ENCODE measurements at regions not wholly inside any gene's neighbourhood (a gene's known extent, or its start where the extent isn't known, plus 50 kb on each side); places are given as distances from the start of the nearest gene placed in this dataset.

DNA sequence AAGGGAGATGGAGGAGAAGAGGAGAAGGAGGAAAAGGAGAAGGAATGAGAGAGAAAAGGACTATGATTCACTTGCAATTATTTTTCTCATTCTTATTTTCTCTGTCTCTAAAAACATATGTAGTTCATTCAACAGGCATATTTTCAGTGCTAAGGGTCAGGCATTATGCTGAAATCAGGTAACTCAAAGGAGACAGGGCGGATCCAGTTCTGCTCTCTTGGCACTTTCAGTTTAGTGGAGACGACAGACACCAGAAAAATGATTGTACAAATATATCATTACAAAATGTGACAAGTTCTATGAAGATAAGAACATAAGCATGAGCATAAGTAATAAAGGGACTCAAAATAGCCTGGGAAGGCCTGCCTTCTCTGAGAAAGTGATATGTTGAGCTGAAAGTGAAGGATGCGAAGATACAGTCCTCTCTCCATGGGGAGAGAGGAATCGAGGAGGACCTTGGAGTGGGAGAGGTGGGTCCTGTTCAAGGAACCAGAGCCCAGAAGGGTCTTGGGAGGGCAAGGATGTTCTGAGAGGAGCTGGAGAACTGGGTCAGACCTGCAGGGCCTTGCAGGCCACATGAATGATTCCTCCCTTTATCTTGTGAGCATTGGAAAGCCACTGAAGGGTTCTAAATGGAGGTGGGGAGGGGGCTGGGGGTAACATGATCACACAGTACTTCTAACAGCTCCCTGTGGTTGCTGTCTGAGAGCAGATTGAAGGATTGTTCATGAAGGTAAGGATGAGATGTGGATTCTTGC lies 58.6 kb upstream of the TMEM17 start:
- POLR2A ChIA-PET: no interaction called here
- no peak for FAIRE-seq
- dilution Hi-C loops (cut with MboI; ENCODE audit: extremely low pct_ligation_motif_present, low sequenced_read_pairs): no loop called here

More for the DNA sequence above, 58.6 kb upstream of the TMEM17 start:
- H3K4me2 ChIP-seq (ENCODE audit: insufficient read depth, low read length): no peak overlapping the region
- intact Hi-C loops (cut with micrococcal nuclease): no loop called here
- no peaks in the 10 kb centered on the region for H3K9me3 ChIP-seq (replicated peaks; ENCODE audit: control insufficient read depth, insufficient read depth, low read length)
- H2AFZ ChIP-seq (ENCODE audit: low read depth, low read length): no peak overlapping the region
- no peaks in the 10 kb centered on the region for H4K20me1 ChIP-seq (replicated peaks; ENCODE audit: control insufficient read depth, extremely low read depth, insufficient read depth, low read length)
- no peak for DNase-seq (ENCODE audit: low read depth, low spot score)
- no peak overlapping the region for H3K9ac ChIP-seq (replicated peaks; ENCODE audit: extremely low read depth, insufficient read depth, low read length)
- H3K36me3 ChIP-seq (ENCODE audit: control insufficient read depth in 2 of 2, extremely low read depth in 1 of 2, insufficient read depth in 2 of 2, low read length in 2 of 2): no peaks in the 10 kb centered on the region
- BruUV-seq (replicated peaks): no TSS peak
- peaks cover 8% of the 10 kb centered on the region for H3K4me1 ChIP-seq (ENCODE audit: control insufficient read depth, extremely low read depth, insufficient read depth, low read length)
- H3K4me3 ChIP-seq (replicated peaks in 1 of 3; ENCODE audit: insufficient read depth in 1 of 3, low read depth in 1 of 3, low read length in 3 of 3): no peak overlapping the region
- CTCF ChIA-PET: interaction anchor here (0.9 kb wide), 1 partner anchor 13 kb away, joined by 3 read pairs; no protein-coding TSS in a partner anchor
- H3K9me1 ChIP-seq (replicated peaks; ENCODE audit: control insufficient read depth, extremely low read depth, insufficient read depth, low read length): no peaks in the 10 kb centered on the region
- H3K27ac ChIP-seq (ENCODE audit: insufficient read depth, low read depth, low read length): no peak overlapping the region
- no peaks in the 10 kb centered on the region for H3K79me2 ChIP-seq (ENCODE audit: control insufficient read depth, insufficient read depth, low read length)
- TF ChIP-seq POLR2AphosphoS5 (IDR thresholded peaks at IDR 0.05; ENCODE audit: insufficient read depth, low read depth, low read length): no peak
- no peak for TF ChIP-seq JUN (IDR thresholded peaks at IDR 0.05; ENCODE audit: borderline replicate concordance, insufficient read depth, insufficient read length, low read depth)
- TF ChIP-seq MYC (IDR thresholded peaks at IDR 0.05; ENCODE audit: low read depth, low read length): no peak
- no peak for TF ChIP-seq GATA2 (IDR thresholded peaks at IDR 0.05; ENCODE audit: insufficient read depth, insufficient read length, low read depth, low read length)
- TF ChIP-seq, protein P1, sequence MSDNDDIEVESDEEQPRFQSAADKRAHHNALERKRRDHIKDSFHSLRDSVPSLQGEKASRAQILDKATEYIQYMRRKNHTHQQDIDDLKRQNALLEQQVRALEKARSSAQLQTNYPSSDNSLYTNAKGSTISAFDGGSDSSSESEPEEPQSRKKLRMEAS (IDR thresholded peaks at IDR 0.05; ENCODE audit: insufficient read depth, insufficient read length): no peak
- TF ChIP-seq, protein P2, sequence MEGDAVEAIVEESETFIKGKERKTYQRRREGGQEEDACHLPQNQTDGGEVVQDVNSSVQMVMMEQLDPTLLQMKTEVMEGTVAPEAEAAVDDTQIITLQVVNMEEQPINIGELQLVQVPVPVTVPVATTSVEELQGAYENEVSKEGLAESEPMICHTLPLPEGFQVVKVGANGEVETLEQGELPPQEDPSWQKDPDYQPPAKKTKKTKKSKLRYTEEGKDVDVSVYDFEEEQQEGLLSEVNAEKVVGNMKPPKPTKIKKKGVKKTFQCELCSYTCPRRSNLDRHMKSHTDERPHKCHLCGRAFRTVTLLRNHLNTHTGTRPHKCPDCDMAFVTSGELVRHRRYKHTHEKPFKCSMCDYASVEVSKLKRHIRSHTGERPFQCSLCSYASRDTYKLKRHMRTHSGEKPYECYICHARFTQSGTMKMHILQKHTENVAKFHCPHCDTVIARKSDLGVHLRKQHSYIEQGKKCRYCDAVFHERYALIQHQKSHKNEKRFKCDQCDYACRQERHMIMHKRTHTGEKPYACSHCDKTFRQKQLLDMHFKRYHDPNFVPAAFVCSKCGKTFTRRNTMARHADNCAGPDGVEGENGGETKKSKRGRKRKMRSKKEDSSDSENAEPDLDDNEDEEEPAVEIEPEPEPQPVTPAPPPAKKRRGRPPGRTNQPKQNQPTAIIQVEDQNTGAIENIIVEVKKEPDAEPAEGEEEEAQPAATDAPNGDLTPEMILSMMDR (IDR thresholded peaks at IDR 0.05; ENCODE audit: extremely low read depth in 1 of 2, insufficient read depth in 1 of 2, low read depth in 1 of 2, low read length in 2 of 2): no peak
- no peak for TF ChIP-seq EZH2 (IDR thresholded peaks at IDR 0.05; ENCODE audit: borderline replicate concordance, low read depth, low read length, severe bottlenecking)
- no peak for TF ChIP-seq FOS (IDR thresholded peaks at IDR 0.05; ENCODE audit: borderline replicate concordance, insufficient read depth, low read length)
- TF ChIP-seq POLR2A (IDR thresholded peaks at IDR 0.05; ENCODE audit: low read depth, low read length): no peak
- no peaks in the 10 kb centered on the region for H3K27me3 ChIP-seq (ENCODE audit: control insufficient read depth in 2 of 2, insufficient read depth in 2 of 2, low read length in 2 of 2)
